HEK293 (cell line): ENCODE measurements at regions not wholly inside any gene's neighbourhood (a gene's known extent, or its start where the extent isn't known, plus 50 kb on each side); places are given as distances from the start of the nearest gene placed in this dataset.

Source experiments
- CTCF ChIA-PET: fragments of 350-600 bp; formaldehyde crosslinking; extraction: SDS; loops from one replicate; lab custom pipeline; 2021; ENCODE audit warnings: antibody characterized with exemption; lab: Yijun Ruan, JAX
- POLR2A ChIA-PET: fragments of 300-600 bp; formaldehyde crosslinking; extraction: SDS; loops from one replicate; lab custom pipeline; 2020; ENCODE audit warnings: antibody characterized with exemption, inconsistent platforms; lab: Yijun Ruan, JAX
- H3K27ac ChIP-seq: fragments of 200-500 bp; sonication (Bioruptor generic); 2 replicates; pipeline ENCODE4 v1.5.1; 2014; ENCODE audit warnings: low read depth, low read length, control low read depth, inconsistent platforms; ENCODE audit errors: extremely low read depth
- H3K36me3 ChIP-seq, 2 experiments: fragments of 200-500 bp in 1 of 2; sonication (Bioruptor generic) in 1 of 2; 1 replicate in 1 of 2; 2 replicates in 1 of 2; pipeline ENCODE4 v1.5.1; 2014 to 2017; ENCODE audit warnings: inconsistent platforms in 2 of 2, low read length in 2 of 2; ENCODE audit not compliant: control insufficient read depth in 2 of 2, insufficient read depth in 1 of 2
- H3K4me1 ChIP-seq: fragments of 200-500 bp; sonication (Bioruptor generic); 2 replicates; pipeline ENCODE4 v1.5.1; 2014; ENCODE audit warnings: mild to moderate bottlenecking, low read length, inconsistent platforms; ENCODE audit not compliant: control insufficient read depth, insufficient read depth
- H3K4me3 ChIP-seq: 2 replicates; pipeline ENCODE4 v1.5.1; 2011; ENCODE audit warnings: low read depth, mild to moderate bottlenecking, control low read depth, low read length, moderate library complexity
- H3K9me3 ChIP-seq: fragments of 200-500 bp; sonication (Bioruptor generic); 2 replicates; pipeline ENCODE4 v1.5.1; 2014; ENCODE audit warnings: low read depth, low read length, inconsistent platforms; ENCODE audit not compliant: control insufficient read depth, insufficient read depth
- GLI4 ChIP-seq: fragments of 450-650 bp; formaldehyde crosslinking; IDR thresholded peaks from 2 replicates; pipeline ENCODE4 v1.5.1; 2016; ENCODE audit warnings: missing biosample characterization, missing genetic modification characterization
- PRDM1 ChIP-seq: fragments of 450-650 bp; formaldehyde crosslinking; IDR thresholded peaks from 2 replicates; pipeline ENCODE4; 2016; ENCODE audit warnings: missing biosample characterization, missing genetic modification characterization
- ZBTB17 ChIP-seq: fragments of 450-650 bp; formaldehyde crosslinking; IDR thresholded peaks from 2 replicates; pipeline ENCODE4 v1.5.1; 2016; ENCODE audit warnings: missing biosample characterization, missing genetic modification characterization
- ZBTB21 ChIP-seq: fragments of 450-650 bp; formaldehyde crosslinking; IDR thresholded peaks from 2 replicates; pipeline ENCODE4 v1.5.1; 2017; ENCODE audit warnings: missing biosample characterization, missing genetic modification characterization
- ZNF138 ChIP-seq: fragments of 450-650 bp; formaldehyde crosslinking; IDR thresholded peaks from 2 replicates; pipeline ENCODE4 v1.5.1; 2016; ENCODE audit warnings: missing biosample characterization, missing genetic modification characterization, borderline replicate concordance
- ZNF324 ChIP-seq: fragments of 450-650 bp; formaldehyde crosslinking; IDR thresholded peaks from 2 replicates; pipeline ENCODE4 v1.5.1; 2016; ENCODE audit warnings: missing biosample characterization, missing genetic modification characterization
- ZNF350 ChIP-seq: fragments of 450-650 bp; formaldehyde crosslinking; IDR thresholded peaks from 2 replicates; pipeline ENCODE4 v1.5.0; 2017; ENCODE audit warnings: missing biosample characterization, mild to moderate bottlenecking, missing genetic modification characterization
- ZNF354C ChIP-seq: fragments of 450-650 bp; formaldehyde crosslinking; IDR thresholded peaks from 2 replicates; pipeline ENCODE4 v1.5.1; 2016; ENCODE audit warnings: missing biosample characterization, missing genetic modification characterization, low read depth, borderline replicate concordance
- ZNF426 ChIP-seq: fragments of 450-650 bp; formaldehyde crosslinking; IDR thresholded peaks from 2 replicates; pipeline ENCODE4 v1.5.1; 2017; ENCODE audit warnings: missing biosample characterization, missing genetic modification characterization, mild to moderate bottlenecking, inconsistent platforms, moderate library complexity
- ZNF514 ChIP-seq: fragments of 450-650 bp; formaldehyde crosslinking; IDR thresholded peaks from 2 replicates; pipeline ENCODE4 v1.5.1; 2016; ENCODE audit warnings: missing biosample characterization, missing genetic modification characterization
- ZNF558 ChIP-seq: fragments of 450-650 bp; formaldehyde crosslinking; IDR thresholded peaks from 2 replicates; pipeline ENCODE4 v1.5.1; 2016; ENCODE audit warnings: missing biosample characterization, missing genetic modification characterization
- ZNF830 ChIP-seq: fragments of 450-650 bp; IDR thresholded peaks from 2 replicates; pipeline ENCODE4 v1.5.0; 2018; ENCODE audit warnings: missing biosample characterization, missing genetic modification characterization, low read depth, mild to moderate bottlenecking, moderate library complexity
- ZNF837 ChIP-seq: fragments of 450-650 bp; formaldehyde crosslinking; IDR thresholded peaks from 2 replicates; pipeline ENCODE4 v1.5.1; 2016; ENCODE audit warnings: missing biosample characterization, missing genetic modification characterization
- TF ChIP-seq, protein P1 (sequence below): fragments of 450-650 bp; formaldehyde crosslinking; IDR thresholded peaks from 2 replicates; pipeline ENCODE4 v1.5.1; 2016; ENCODE audit warnings: missing biosample characterization, missing genetic modification characterization
- TF ChIP-seq, protein P2 (sequence below): fragments of 450-650 bp; formaldehyde crosslinking; IDR thresholded peaks from 2 replicates; pipeline ENCODE4 v1.5.1; 2016; ENCODE audit warnings: missing biosample characterization, missing genetic modification characterization
- TF ChIP-seq, protein P3 (sequence below): fragments of 450-650 bp; formaldehyde crosslinking; IDR thresholded peaks from 2 replicates; pipeline ENCODE4 v1.5.1; 2016; ENCODE audit warnings: missing biosample characterization, missing genetic modification characterization, borderline replicate concordance
- TF ChIP-seq, protein P4 (sequence below): fragments of 450-650 bp; formaldehyde crosslinking; IDR thresholded peaks from 2 replicates; pipeline ENCODE4 v1.5.1; 2016; ENCODE audit warnings: missing biosample characterization, missing genetic modification characterization, borderline replicate concordance

DNA sequence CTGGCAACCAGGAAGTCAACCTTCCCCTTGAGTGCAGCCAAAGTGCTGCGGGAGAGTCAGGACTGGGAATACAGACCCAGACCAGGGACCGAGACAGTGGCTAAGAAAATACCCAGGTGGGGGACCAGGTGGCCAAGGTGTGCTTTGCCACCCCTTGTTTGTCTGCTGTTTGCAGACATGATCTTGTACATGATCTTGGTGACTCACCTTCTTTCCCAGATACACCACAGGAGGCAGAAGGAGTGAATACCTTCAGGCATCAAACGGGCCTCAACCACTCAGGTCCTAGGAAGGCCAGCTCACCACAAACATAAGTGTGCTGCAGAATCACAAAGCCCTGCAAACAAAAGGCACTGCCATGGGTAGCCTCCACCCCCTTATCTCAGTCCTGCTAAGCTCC lies 62.0 kb downstream of the CNGA2 start:
- ChIA-PET POLR2A (no interaction called here), CTCF (no interaction called here)
- H3K4me3 ChIP-seq, result no peak overlapping the region
- no peak overlapping the region for H3K27ac ChIP-seq
- TF ChIP-seq, protein P1, sequence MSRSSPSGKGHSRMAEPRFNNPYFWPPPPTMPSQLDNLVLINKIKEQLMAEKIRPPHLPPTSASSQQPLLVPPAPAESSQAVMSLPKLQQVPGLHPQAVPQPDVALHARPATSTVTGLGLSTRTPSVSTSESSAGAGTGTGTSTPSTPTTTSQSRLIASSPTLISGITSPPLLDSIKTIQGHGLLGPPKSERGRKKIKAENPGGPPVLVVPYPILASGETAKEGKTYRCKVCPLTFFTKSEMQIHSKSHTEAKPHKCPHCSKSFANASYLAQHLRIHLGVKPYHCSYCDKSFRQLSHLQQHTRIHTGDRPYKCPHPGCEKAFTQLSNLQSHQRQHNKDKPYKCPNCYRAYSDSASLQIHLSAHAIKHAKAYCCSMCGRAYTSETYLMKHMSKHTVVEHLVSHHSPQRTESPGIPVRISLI (tag by site-specific recombination), result no peak
- no peak for TF ChIP-seq ZNF354C (tag by site-specific recombination)
- no peaks in the 10 kb centered on the region for H3K4me1 ChIP-seq
- no peaks in the 10 kb centered on the region for H3K36me3 ChIP-seq
- H3K9me3 ChIP-seq, result no peaks in the 10 kb centered on the region

DNA sequence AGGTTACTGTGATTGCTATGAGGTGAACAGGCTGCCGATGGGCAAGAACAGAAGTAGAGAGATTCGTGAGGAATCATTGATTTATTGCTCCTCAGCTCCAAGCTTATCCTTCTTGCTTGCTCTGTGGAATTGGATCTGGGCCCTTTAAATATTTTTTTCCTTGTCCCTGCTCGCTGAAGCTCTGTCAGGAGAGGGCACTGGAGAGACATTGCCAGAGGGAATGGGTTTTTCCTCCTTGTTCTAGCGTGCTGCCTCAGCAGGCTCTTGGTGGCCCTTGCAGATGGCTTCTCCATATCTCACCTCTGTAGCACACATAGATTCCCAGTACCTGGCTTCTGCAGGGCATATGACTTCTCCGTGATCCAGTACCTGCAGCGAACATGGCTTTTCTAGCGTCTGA lies 67.4 kb downstream of the CNGA2 start:
- TF ChIP-seq ZNF514, result no peak
- TF ChIP-seq PRDM1 (tag by site-specific recombination), result no peak
- TF ChIP-seq ZBTB21 (tag by site-specific recombination), result no peak
- TF ChIP-seq ZNF138 (tag by site-specific recombination), result no peak
- no peak for TF ChIP-seq ZNF324 (tag by site-specific recombination)
- TF ChIP-seq ZNF350 (tag by site-specific recombination), result no peak
- TF ChIP-seq ZNF426 (tag by site-specific recombination), result no peak
- no peak for TF ChIP-seq GLI4 (tag by site-specific recombination)
- TF ChIP-seq ZNF830 (tag by site-specific recombination), result no peak
- no peak for TF ChIP-seq ZBTB17
- TF ChIP-seq ZNF837 (tag by site-specific recombination), result no peak
- TF ChIP-seq, protein P2, sequence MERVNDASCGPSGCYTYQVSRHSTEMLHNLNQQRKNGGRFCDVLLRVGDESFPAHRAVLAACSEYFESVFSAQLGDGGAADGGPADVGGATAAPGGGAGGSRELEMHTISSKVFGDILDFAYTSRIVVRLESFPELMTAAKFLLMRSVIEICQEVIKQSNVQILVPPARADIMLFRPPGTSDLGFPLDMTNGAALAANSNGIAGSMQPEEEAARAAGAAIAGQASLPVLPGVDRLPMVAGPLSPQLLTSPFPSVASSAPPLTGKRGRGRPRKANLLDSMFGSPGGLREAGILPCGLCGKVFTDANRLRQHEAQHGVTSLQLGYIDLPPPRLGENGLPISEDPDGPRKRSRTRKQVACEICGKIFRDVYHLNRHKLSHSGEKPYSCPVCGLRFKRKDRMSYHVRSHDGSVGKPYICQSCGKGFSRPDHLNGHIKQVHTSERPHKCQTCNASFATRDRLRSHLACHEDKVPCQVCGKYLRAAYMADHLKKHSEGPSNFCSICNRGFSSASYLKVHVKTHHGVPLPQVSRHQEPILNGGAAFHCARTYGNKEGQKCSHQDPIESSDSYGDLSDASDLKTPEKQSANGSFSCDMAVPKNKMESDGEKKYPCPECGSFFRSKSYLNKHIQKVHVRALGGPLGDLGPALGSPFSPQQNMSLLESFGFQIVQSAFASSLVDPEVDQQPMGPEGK (tag by site-specific recombination), result no peak
- POLR2A ChIA-PET, result no interaction called here

DNA sequence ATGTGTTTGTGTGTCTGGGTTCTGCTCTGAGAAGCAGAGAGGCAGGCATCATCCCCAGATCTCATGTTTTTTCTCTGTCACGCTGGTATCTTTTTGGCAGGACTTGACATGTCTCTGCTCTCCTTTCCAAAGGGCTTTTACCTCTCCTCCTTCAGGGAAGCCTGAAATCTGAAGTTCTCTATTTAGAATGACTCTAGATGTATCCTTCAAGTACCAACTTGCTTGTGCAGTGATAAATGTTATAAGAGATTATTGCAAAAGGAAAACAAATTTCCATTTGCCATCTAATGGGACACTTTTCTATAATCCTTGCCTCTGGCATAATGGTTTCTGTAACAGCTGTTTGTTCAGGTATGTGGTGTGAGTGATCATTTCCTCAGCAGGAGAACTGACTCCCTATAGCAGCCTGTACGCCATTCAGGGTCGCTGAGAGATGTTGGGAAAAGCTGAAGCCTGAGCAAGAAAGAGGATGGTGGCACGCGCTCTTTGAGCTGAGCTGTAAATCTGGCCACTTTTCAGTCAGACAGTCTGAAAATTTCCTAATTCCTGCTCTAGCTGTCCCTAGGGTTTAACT lies 72.5 kb downstream of the CNGA2 start:
- H3K4me1 ChIP-seq, result no peaks in the 10 kb centered on the region
- H3K9me3 ChIP-seq, result no peaks in the 10 kb centered on the region
- H3K36me3 ChIP-seq, result no peaks in the 10 kb centered on the region
- H3K27ac ChIP-seq, result no peak overlapping the region
- no peak overlapping the region for H3K4me3 ChIP-seq
- TF ChIP-seq ZNF558 (tag by site-specific recombination), result no peak
- no peak for TF ChIP-seq ZBTB21 (tag by site-specific recombination)
- TF ChIP-seq, protein P3, sequence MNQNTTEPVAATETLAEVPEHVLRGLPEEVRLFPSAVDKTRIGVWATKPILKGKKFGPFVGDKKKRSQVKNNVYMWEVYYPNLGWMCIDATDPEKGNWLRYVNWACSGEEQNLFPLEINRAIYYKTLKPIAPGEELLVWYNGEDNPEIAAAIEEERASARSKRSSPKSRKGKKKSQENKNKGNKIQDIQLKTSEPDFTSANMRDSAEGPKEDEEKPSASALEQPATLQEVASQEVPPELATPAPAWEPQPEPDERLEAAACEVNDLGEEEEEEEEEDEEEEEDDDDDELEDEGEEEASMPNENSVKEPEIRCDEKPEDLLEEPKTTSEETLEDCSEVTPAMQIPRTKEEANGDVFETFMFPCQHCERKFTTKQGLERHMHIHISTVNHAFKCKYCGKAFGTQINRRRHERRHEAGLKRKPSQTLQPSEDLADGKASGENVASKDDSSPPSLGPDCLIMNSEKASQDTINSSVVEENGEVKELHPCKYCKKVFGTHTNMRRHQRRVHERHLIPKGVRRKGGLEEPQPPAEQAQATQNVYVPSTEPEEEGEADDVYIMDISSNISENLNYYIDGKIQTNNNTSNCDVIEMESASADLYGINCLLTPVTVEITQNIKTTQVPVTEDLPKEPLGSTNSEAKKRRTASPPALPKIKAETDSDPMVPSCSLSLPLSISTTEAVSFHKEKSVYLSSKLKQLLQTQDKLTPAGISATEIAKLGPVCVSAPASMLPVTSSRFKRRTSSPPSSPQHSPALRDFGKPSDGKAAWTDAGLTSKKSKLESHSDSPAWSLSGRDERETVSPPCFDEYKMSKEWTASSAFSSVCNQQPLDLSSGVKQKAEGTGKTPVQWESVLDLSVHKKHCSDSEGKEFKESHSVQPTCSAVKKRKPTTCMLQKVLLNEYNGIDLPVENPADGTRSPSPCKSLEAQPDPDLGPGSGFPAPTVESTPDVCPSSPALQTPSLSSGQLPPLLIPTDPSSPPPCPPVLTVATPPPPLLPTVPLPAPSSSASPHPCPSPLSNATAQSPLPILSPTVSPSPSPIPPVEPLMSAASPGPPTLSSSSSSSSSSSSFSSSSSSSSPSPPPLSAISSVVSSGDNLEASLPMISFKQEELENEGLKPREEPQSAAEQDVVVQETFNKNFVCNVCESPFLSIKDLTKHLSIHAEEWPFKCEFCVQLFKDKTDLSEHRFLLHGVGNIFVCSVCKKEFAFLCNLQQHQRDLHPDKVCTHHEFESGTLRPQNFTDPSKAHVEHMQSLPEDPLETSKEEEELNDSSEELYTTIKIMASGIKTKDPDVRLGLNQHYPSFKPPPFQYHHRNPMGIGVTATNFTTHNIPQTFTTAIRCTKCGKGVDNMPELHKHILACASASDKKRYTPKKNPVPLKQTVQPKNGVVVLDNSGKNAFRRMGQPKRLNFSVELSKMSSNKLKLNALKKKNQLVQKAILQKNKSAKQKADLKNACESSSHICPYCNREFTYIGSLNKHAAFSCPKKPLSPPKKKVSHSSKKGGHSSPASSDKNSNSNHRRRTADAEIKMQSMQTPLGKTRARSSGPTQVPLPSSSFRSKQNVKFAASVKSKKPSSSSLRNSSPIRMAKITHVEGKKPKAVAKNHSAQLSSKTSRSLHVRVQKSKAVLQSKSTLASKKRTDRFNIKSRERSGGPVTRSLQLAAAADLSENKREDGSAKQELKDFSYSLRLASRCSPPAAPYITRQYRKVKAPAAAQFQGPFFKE (tag by site-specific recombination), result no peak
- TF ChIP-seq, protein P4, sequence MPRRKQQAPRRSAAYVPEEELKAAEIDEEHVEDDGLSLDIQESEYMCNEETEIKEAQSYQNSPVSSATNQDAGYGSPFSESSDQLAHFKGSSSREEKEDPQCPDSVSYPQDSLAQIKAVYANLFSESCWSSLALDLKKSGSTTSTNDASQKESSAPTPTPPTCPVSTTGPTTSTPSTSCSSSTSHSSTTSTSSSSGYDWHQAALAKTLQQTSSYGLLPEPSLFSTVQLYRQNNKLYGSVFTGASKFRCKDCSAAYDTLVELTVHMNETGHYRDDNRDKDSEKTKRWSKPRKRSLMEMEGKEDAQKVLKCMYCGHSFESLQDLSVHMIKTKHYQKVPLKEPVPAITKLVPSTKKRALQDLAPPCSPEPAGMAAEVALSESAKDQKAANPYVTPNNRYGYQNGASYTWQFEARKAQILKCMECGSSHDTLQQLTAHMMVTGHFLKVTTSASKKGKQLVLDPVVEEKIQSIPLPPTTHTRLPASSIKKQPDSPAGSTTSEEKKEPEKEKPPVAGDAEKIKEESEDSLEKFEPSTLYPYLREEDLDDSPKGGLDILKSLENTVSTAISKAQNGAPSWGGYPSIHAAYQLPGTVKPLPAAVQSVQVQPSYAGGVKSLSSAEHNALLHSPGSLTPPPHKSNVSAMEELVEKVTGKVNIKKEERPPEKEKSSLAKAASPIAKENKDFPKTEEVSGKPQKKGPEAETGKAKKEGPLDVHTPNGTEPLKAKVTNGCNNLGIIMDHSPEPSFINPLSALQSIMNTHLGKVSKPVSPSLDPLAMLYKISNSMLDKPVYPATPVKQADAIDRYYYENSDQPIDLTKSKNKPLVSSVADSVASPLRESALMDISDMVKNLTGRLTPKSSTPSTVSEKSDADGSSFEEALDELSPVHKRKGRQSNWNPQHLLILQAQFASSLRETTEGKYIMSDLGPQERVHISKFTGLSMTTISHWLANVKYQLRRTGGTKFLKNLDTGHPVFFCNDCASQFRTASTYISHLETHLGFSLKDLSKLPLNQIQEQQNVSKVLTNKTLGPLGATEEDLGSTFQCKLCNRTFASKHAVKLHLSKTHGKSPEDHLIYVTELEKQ, result no peak
- ChIA-PET CTCF (interaction anchor here (0.7 kb wide), 1 partner anchor 18 kb away, joined by 3 read pairs; no protein-coding TSS in a partner anchor), POLR2A (no interaction called here)

More for the DNA sequence above, 67.4 kb downstream of the CNGA2 start:
- H3K27ac ChIP-seq, result no peak overlapping the region
- H3K4me1 ChIP-seq, result no peaks in the 10 kb centered on the region
- CTCF ChIA-PET, result interaction anchor here (0.5 to 2.2 kb wide), 16 partner anchors 9 to 834 kb away, joined by 3 to 10 read pairs (median 3); no protein-coding TSS in a partner anchor
- no peaks in the 10 kb centered on the region for H3K9me3 ChIP-seq
- no peak overlapping the region for H3K4me3 ChIP-seq
- no peaks in the 10 kb centered on the region for H3K36me3 ChIP-seq
